ENCODE measurements at regions not wholly inside any gene's neighbourhood (a gene's known extent, or its start where the extent isn't known, plus 50 kb on each side); places are given as distances from the start of the nearest gene placed in this dataset.
"Not testable (repeated sequence)": the region's sequence is repeated elsewhere in the genome, so short reads cannot be mapped to it uniquely, and the experiment has no call there.

DNA sequence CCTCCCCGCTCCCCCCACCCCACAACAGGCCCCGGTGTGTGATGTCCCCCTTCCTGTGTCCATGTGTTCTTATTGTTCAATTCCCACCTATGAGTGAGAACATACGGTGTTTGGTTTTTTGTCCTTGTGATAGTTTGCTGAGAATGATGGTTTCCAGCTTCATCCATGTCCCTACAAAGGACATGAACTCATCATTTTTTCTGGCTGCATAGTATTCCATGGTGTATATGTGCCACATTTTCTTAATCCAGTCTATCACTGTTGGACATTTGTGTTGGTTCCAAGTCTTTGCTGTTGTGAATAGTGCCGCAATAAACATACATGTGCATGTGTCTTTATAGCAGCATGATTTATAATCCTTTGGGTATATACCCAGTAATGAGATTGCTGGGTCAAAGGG, 104.3 kb downstream of the MTPN start:
- not testable (repeated sequence) for H3K4me1 ChIP-seq (ENCODE audit: control insufficient read depth, insufficient read depth, low read length); H3K27ac ChIP-seq (ENCODE audit: low read length); H3K36me3 ChIP-seq (ENCODE audit: control insufficient read depth, insufficient read depth, low read length); H3K9me3 ChIP-seq (replicated peaks; ENCODE audit: control insufficient read depth, low read depth, low read length); H3K27me3 ChIP-seq (ENCODE audit: control insufficient read depth, insufficient read depth, low read length); DNase-seq; H3K4me3 ChIP-seq (ENCODE audit: low read length)
- no CpG with 5 or more reads among the region's 4 CpGs for WGBS (ENCODE audit: insufficient coverage)

GRCh38 chr7:135862586-135863340, 114.2 kb upstream of the FAM180A start:
- H3K36me3 ChIP-seq (ENCODE audit: control insufficient read depth, insufficient read depth, low read length), result no peaks in the 10 kb centered on the region
- peak; percentile 11 for DNase-seq
- no peaks in the 10 kb centered on the region for H3K27me3 ChIP-seq (ENCODE audit: control insufficient read depth, insufficient read depth, low read length)
- no peak overlapping the region for H3K4me3 ChIP-seq (ENCODE audit: low read length)
- H3K9me3 ChIP-seq (replicated peaks; ENCODE audit: control insufficient read depth, low read depth, low read length), result no peaks in the 10 kb centered on the region
- no peak overlapping the region for H3K27ac ChIP-seq (ENCODE audit: low read length)
- 53% methylated on average over 8 of the region's 8 CpGs for WGBS (ENCODE audit: insufficient coverage)
- no peaks in the 10 kb centered on the region for H3K4me1 ChIP-seq (ENCODE audit: control insufficient read depth, insufficient read depth, low read length)

GRCh38 chr7:135859538-135859937, 110.9 kb upstream of the FAM180A start:
- H3K36me3 ChIP-seq (ENCODE audit: control insufficient read depth, insufficient read depth, low read length), result no peaks in the 10 kb centered on the region
- H3K27ac ChIP-seq (ENCODE audit: low read length), result no peak overlapping the region
- WGBS (ENCODE audit: insufficient coverage), result no CpG with 5 or more reads among the region's 2 CpGs
- H3K4me3 ChIP-seq (ENCODE audit: low read length), result no peak overlapping the region
- no peaks in the 10 kb centered on the region for H3K4me1 ChIP-seq (ENCODE audit: control insufficient read depth, insufficient read depth, low read length)
- no peak for DNase-seq
- no peaks in the 10 kb centered on the region for H3K9me3 ChIP-seq (replicated peaks; ENCODE audit: control insufficient read depth, low read depth, low read length)
- H3K27me3 ChIP-seq (ENCODE audit: control insufficient read depth, insufficient read depth, low read length), result no peaks in the 10 kb centered on the region

DNA sequence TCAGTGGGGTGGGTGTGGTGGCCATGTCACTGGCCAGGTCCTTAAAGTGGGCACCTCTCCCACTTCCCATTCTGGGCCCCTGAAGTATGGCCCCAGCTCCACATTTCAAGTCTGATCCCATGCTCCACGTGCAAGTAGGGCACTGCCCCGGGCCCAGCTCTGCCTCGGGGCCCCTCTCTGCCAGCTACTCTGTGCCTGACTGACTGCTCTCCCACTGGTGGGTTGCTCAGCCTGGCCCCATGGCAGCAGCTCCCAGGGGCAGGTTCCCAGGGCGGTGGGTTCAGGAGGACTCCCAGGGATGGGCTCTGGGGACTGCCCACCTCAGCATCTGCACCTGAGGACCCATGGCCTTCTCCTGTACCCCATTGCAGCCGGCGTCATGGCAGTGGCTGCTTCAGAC, 110.2 kb upstream of the FAM180A start:
- H3K9me3 ChIP-seq (replicated peaks; ENCODE audit: control insufficient read depth, low read depth, low read length), result no peaks in the 10 kb centered on the region
- H3K36me3 ChIP-seq (ENCODE audit: control insufficient read depth, insufficient read depth, low read length), result no peaks in the 10 kb centered on the region
- H3K27me3 ChIP-seq (ENCODE audit: control insufficient read depth, insufficient read depth, low read length), result no peaks in the 10 kb centered on the region
- no peak for DNase-seq
- H3K4me1 ChIP-seq (ENCODE audit: control insufficient read depth, insufficient read depth, low read length), result no peaks in the 10 kb centered on the region
- no peak overlapping the region for H3K27ac ChIP-seq (ENCODE audit: low read length)
- H3K4me3 ChIP-seq (ENCODE audit: low read length), result no peak overlapping the region
- whole genome bisulfite sequencing (ENCODE audit: insufficient coverage), result 89% methylated on average over 4 of the region's 6 CpGs

DNA sequence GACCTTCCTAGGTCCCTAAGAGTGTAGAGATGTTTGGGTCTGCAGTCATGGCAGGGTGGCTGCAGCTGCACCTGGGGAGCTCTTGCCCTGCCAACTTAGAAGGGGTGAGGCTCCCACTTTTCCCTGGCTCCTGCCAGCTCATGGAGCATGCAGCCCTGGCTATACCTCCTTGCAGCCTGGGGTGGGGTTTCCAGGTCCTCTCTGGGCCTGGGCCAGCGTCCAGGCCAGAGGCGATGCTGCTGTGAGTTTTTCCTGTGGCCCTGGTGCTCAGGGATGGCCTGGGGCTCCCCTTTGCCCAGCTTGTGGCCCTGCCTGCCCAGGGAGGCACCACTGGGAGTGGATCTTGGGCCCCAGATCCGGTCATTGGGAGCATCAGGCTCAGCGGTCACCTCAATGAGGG, 109.8 kb upstream of the FAM180A start:
- Histone ChIP-seq H3K27ac (ENCODE audit: low read length) (no peak overlapping the region), H3K27me3 (ENCODE audit: control insufficient read depth, insufficient read depth, low read length) (no peaks in the 10 kb centered on the region), H3K9me3 (replicated peaks; ENCODE audit: control insufficient read depth, low read depth, low read length) (no peaks in the 10 kb centered on the region), H3K4me3 (ENCODE audit: low read length) (no peak overlapping the region), H3K36me3 (ENCODE audit: control insufficient read depth, insufficient read depth, low read length) (no peaks in the 10 kb centered on the region), H3K4me1 (ENCODE audit: control insufficient read depth, insufficient read depth, low read length) (no peaks in the 10 kb centered on the region)
- no peak for DNase-seq
- 94% methylated on average over 4 of the region's 4 CpGs for WGBS (ENCODE audit: insufficient coverage)

- H3K4me3 ChIP-seq (ENCODE audit: low read length), result no peak overlapping the region
- H3K9me3 ChIP-seq (replicated peaks; ENCODE audit: control insufficient read depth, low read depth, low read length), result no peaks in the 10 kb centered on the region
- no peaks in the 10 kb centered on the region for H3K36me3 ChIP-seq (ENCODE audit: control insufficient read depth, insufficient read depth, low read length)
- H3K27me3 ChIP-seq (ENCODE audit: control insufficient read depth, insufficient read depth, low read length), result no peaks in the 10 kb centered on the region
- no peaks in the 10 kb centered on the region for H3K4me1 ChIP-seq (ENCODE audit: control insufficient read depth, insufficient read depth, low read length)
- H3K27ac ChIP-seq (ENCODE audit: low read length), result no peak overlapping the region
- WGBS (ENCODE audit: insufficient coverage), result 90% methylated on average over 2 of the region's 3 CpGs
- no peak for DNase-seq
Measured at GRCh38 chr7:135857519-135858274, 109.1 kb upstream of the FAM180A start.

DNA sequence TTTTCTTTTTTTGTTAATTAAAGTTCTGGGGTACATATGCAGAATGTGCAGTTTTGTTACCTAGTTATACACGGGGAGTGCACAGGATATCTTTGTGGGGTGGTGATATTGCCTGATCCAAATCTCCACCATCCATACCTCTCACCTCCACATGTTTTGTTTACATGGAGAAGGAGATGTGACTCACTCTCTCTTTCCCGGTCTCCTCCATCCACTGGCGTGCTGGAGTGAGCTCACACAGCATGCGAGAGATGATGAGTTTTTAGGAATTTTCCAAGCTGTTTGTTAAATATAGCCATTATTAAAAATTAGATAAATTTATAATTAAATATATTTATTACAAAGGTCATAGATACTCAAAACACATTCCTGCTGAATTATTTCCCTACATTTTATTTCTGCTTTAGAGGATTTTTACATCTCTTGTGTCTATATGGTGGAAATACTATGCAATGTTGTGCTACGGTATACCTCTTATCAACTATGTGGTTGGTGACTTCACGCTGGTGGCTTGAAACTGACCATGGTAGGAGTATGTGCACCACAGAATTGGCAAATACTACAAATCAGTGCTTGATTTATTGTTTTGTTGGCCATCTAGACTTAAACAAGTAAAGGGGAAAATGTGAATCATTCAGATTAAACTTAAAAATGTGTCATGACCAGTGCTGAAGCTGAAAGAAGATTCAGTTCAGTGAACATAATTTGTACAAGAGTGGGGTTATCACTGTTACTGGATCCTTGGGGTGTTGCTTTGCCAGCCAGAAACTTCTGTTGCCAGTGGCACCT, 107.9 kb upstream of the FAM180A start:
- no peaks in the 10 kb centered on the region for H3K9me3 ChIP-seq (replicated peaks; ENCODE audit: control insufficient read depth, low read depth, low read length)
- H3K27me3 ChIP-seq (ENCODE audit: control insufficient read depth, insufficient read depth, low read length), result no peaks in the 10 kb centered on the region
- H3K27ac ChIP-seq (ENCODE audit: low read length), result no peak overlapping the region
- H3K4me1 ChIP-seq (ENCODE audit: control insufficient read depth, insufficient read depth, low read length), result no peaks in the 10 kb centered on the region
- H3K4me3 ChIP-seq (ENCODE audit: low read length), result no peak overlapping the region
- no peaks in the 10 kb centered on the region for H3K36me3 ChIP-seq (ENCODE audit: control insufficient read depth, insufficient read depth, low read length)
- no CpG with 5 or more reads among the region's 6 CpGs for WGBS (ENCODE audit: insufficient coverage)
- DNase-seq, result no peak

GRCh38 chr7:135855846-135856245, 107.2 kb upstream of the FAM180A start:
- H3K4me3 ChIP-seq (ENCODE audit: low read length), result no peak overlapping the region
- no peak overlapping the region for H3K27ac ChIP-seq (ENCODE audit: low read length)
- H3K27me3 ChIP-seq (ENCODE audit: control insufficient read depth, insufficient read depth, low read length), result no peaks in the 10 kb centered on the region
- H3K9me3 ChIP-seq (replicated peaks; ENCODE audit: control insufficient read depth, low read depth, low read length), result no peaks in the 10 kb centered on the region
- peak; percentile 73 for DNase-seq
- H3K36me3 ChIP-seq (ENCODE audit: control insufficient read depth, insufficient read depth, low read length), result no peaks in the 10 kb centered on the region
- no peaks in the 10 kb centered on the region for H3K4me1 ChIP-seq (ENCODE audit: control insufficient read depth, insufficient read depth, low read length)
- 30% methylated on average over 2 of the region's 3 CpGs for WGBS (ENCODE audit: insufficient coverage)

GRCh38 chr7:135853499-135853898, 104.9 kb upstream of the FAM180A start:
- DNase-seq, result no peak
- Histone ChIP-seq H3K9me3 (replicated peaks; ENCODE audit: control insufficient read depth, low read depth, low read length) (no peaks in the 10 kb centered on the region), H3K27ac (ENCODE audit: low read length) (no peak overlapping the region), H3K27me3 (ENCODE audit: control insufficient read depth, insufficient read depth, low read length) (no peaks in the 10 kb centered on the region), H3K4me1 (ENCODE audit: control insufficient read depth, insufficient read depth, low read length) (no peaks in the 10 kb centered on the region), H3K4me3 (ENCODE audit: low read length) (no peak overlapping the region), H3K36me3 (ENCODE audit: control insufficient read depth, insufficient read depth, low read length) (no peaks in the 10 kb centered on the region)
- 100% methylated on average over 1 of the region's 2 CpGs for WGBS (ENCODE audit: insufficient coverage)

GRCh38 chr7:135853008-135853407, 104.4 kb upstream of the FAM180A start:
- no peak for DNase-seq
- Histone ChIP-seq H3K36me3 (ENCODE audit: control insufficient read depth, insufficient read depth, low read length) (no peaks in the 10 kb centered on the region), H3K9me3 (replicated peaks; ENCODE audit: control insufficient read depth, low read depth, low read length) (no peaks in the 10 kb centered on the region), H3K27me3 (ENCODE audit: control insufficient read depth, insufficient read depth, low read length) (no peaks in the 10 kb centered on the region), H3K4me3 (ENCODE audit: low read length) (no peak overlapping the region), H3K4me1 (ENCODE audit: control insufficient read depth, insufficient read depth, low read length) (no peaks in the 10 kb centered on the region), H3K27ac (ENCODE audit: low read length) (no peak overlapping the region)
- WGBS (ENCODE audit: insufficient coverage), result no CpG with 5 or more reads among the region's 3 CpGs
